HG02623 (cell line): ENCODE measurements at regions not wholly inside any gene's neighbourhood (a gene's known extent, or its start where the extent isn't known, plus 50 kb on each side); places are given as distances from the start of the nearest gene placed in this dataset.

Experiments
- ATAC-seq: cut with Tn5 transposase; IDR thresholded peaks from one replicate; pipeline ENCODE4 v1.9.1; 2021; ENCODE audit warnings: moderate library complexity; ENCODE audit not compliant: unreplicated experiment

DNA sequence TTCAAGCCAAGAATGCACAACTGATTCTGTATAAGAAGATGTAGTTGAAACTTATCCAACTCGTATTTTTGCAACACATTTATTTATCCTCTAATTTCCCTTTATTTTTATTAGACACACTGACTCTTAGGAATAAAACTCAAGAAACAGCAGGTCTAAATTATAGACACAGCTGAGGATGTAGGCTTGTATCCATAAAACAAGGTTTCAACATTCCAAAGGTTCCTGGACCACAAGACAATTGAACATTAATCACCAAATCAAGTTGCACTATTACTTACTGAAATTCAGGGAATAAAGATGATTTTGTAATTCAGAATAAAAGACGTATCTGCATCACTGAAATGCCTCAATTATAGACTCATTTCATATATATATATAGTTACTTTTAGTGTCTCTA, 683.5 kb upstream of the GRIA3 start:
- no peak for ATAC-seq

DNA sequence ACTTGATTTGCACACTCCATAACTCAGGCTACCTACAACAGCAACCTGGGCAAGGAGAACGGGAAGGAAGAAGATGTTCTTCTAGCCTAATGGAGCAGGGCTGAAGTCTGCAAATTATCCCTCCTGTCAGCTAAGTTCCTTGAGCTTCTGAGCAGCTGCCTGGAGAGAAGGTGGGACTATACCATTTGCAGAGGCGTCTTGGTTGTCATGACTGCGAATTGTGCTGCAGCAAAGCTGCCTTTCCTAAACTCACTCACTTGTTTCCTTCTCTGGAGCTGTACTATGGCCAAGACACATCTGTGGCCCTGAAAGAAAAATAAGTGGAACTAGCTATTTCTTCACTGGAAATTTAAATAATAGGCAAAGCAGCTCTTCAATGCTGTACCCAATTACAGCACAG, 682.4 kb upstream of the GRIA3 start:
- no peak for ATAC-seq

DNA sequence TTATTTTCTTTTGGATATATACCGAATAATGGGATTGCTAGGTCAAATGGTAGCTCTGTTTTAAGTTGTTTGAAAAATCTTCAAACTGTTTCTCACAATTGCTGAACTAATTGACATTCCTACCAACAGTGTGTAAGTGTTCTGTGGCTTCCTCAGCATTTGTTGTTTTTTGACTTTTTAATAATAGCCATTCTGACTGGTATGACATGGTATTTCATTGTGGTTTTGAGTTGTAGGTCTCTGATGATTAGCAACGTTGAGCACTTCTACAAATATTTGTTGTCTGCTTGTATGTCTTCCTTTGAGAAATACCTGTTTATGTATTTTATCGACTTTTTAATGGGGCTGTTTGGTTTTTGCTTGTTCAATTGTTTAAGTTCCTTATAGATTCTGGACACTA, 680.1 kb upstream of the GRIA3 start:
- ATAC-seq = no peak

DNA sequence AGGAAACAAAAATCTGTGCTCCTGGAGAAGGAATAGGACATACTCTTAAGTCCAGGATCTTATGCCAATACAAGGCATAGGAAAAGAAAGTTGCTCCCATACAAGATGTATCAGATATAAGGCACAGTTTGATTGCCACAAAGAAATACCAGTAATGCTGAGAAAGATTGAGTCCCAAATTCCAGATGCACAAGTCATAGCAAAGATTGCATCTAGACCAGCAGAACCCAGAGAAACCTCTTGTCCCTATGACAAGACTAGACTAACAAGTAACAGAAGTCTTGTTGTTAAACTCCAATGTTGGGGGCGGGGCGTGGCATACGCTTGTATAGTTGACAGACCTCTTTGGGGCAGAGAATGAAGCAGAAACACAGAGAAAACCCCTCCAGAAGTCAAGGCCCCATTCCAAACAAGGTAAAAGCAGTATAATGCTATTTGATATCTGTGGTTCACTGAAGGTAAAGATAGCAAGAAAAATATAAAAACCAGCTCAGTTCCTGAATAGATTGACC, 671.5 kb upstream of the GRIA3 start:
- ATAC-seq = no peak

DNA sequence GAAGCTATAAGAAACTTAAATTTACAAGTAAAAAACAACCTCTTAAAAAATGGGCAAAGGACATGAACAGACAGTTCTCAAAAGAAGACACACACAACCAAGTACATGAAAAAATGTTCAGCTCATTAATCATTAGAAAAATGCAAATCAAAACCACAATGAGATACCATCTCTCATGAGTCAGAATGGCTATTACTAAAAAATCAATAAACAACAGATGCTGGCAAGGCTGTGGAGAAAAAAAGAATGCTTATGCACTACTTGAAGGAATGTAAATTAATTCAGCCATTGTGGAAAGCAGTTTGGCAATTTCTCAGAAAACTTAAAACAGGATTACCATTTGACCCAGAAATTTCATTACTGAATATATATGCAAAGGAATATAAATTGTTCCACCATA, 666.3 kb upstream of the GRIA3 start:
- ATAC-seq = no peak

DNA sequence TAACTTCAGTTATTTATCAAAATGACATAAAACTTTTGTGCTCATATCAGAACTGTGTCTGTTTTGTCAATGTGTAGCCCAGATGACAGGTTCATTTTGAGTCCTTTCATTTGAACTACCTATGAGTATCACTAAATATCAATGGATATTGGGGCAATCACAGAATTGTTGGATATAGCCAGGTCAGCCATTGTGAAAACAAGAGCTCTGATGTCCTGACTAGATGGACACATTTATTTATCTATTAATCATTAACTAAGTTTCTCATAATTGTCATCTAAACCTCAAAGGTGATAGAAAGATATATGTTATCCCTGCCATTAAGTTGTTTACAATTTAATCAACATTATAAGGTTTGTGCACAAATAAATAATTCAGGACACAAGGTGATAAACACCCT, 638.3 kb upstream of the GRIA3 start:
- ATAC-seq = no peak

DNA sequence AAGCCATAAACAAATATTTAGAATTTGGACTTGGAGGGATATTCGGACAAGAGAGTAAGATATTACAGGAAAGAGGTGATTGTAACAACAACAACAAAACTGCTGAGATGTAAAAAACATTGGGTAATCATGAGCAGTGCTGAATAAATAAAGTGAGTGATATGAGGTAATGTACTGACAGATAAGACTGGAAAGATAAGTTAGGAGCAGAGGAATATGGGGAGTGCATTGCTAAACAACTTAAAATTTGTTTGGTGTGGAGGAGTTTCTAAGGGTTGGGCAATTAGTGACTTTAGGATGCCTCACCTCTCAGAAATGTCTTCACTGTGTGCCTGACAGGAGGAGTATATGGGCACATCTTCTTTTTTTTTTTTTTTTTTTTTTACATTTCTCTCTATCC, 637.8 kb upstream of the GRIA3 start:
- no peak for ATAC-seq

DNA sequence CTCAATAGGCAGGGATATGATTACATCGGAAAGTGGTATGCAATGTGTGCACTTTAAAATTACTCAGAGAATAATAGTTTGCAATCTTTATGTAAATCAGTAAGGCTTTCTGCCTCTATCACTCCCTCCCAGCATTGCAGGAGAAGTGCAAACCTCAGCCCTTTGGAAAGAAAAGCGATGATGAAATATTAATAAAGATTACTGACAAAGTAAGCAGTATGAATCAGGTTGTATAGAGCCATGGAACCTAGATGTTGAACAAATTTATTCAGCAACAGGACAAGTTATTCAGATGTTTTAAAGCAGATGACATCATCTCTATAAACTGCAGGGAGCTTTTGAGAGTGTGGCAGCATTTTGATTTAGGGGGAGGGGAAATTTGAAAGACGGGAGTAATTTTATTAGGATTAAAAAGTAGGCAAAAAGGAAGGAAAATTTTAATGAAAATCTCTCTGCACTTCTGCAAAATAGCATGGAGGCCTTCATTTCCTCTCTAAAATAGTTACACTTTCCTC, 631.7 kb upstream of the GRIA3 start:
- ATAC-seq = no peak

DNA sequence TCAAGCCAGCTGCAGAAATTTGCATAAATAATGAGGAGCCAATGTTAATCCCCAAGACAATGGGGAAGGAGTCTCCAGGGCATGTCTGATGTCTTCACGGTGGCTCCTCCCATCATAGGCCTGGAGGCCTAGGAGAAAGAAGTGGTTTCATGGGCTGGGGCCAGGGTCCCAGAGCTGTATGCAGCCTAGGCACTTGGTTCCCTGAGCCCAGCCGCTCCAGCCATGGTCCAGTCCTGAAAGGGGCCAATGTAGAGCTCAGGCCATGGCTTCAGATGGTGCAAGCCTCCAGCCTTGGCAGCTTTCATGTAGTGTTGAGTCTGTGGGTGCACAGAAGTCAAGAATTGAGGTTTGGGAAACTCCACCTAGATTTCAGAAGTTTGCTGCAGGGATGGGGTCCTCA, 628.2 kb upstream of the GRIA3 start:
- no peak for ATAC-seq

DNA sequence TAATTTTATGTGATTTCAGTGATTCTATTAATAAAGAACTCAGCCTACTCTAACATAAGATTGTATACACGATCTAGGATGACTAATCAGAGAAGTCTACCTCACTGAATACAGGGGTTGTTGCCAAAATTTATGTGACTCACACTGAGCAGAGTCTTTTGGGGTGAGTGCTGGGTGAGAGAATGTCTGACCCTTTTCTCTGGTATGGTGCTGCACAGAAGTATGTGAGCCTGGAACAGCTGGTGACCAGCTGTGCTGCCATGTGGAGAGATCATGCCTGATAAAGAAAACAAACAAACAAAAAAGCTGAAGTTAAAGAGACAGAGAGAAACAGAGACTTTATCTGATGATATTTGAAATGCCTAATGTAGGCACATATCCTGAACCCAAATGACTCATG, 618.1 kb upstream of the GRIA3 start:
- ATAC-seq = no peak

DNA sequence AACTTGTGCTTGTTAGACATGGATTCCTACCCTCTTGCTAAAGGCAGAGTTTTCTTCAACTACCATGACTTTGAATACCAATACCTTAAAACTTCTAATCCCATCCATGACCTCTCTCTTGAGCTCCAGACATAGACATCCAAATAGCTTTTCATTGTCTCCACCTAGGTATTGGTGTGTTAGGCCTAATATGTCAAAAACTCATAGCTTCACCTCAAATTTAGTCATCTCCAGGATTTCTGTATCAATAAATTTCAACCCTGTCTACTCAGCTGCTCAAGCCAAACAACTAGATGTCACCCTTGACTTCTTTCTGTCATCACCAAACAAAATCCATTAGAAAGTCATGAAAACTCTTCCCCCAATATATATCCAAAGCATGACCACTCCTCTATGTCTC, 617.7 kb upstream of the GRIA3 start:
- no peak for ATAC-seq

DNA sequence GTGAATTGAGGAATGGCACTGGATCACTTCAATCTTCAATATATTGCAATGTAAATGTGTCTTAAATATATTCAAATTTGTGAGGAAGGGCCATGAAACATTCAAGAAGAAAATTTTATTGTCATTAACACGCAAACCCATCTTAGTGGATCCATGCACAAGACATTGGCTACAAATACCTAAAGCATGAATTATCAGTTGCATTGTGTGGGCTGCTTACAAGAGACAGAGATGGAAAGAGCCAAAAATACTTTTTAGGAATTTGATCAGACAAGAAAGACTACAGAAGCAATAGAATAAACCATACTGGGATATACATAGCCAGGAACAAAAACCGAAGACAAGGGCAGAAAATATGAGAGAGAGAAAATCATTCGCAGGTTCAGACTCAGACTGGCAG, 616.2 kb upstream of the GRIA3 start:
- ATAC-seq = no peak

DNA sequence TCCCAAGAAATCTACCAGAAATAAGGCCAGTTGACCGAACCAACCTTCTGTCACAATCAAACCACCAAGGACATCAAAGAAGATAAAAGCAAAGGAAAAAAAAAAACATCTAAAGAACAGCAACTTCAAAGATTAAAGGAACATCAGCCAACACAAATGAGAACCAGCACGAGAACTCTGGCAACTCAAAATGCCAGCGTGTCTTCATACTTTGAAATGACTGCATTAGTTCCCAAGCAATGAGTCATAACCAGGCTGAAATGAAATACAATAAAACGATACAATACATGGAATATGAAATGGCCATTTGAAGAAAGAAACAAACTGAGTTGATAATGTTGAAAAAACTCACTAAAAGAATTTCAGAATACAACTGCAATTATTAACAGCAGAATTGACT, 611.6 kb upstream of the GRIA3 start:
- no peak for ATAC-seq

DNA sequence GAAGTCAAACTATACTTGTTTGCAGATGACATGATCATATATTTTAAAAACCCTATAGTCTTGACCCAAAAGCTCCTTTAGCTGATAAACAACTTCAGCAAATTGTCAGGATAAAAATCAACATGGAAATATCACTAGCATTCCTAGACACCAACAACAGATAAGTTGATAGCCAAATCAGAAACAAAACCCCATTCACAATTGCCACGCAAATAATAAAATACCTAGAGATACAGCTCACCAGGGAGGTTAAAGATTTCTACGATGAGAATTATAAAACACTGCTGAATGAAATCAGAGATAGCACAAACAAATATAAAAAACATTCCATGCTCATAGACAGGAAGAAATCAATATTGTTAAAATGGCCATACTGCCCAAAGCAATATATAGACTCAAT, 605.0 kb upstream of the GRIA3 start:
- ATAC-seq = no peak

DNA sequence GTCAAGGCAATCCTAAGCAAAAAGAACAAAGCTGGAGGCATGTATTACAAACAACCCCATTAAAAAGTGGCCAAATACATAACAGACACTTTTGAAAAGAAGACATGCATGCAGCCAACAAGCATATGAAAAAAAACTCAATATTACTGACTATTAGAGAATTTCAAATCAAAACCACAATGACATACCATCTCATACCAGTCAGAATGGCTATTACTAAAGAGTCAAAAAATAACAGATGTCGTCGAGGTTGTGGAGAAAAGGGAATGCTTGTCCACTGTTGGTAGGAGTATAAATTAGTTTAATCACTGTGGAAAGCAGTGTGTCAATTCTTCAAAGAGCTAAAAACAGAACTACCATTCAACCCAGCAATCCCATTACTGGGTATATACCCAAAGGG, 604.6 kb upstream of the GRIA3 start:
- no peak for ATAC-seq

DNA sequence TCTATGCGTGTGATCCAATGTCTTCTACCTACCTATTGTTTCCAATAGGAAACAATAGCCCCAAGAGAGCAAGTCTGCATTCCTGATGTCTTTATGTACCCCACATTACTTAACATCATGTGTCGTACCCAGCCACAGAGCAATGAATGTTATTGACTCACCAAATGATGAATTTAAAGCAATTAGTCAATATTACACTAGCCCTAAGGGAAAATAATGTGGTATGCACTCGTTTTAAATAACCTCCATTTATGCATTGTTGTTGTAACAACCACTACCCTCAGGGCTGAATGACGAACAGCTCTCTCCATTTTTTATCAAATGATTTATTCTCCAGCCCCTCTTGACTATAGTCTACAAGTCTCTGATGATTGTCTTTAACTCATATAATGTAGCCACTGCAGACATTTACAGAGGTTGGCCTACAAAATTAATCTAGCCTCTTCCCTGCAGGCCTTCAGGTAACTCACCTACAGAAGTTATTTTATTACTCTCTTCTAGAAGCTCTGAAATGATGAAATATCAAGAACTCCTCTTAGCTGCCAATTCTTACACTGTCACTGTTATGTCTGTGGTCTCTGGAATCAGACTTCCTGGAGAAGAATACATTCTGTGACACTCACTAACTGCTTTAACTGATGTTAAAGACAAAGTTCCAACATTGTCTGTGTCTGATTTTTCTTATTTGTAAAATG, 601.7 kb upstream of the GRIA3 start:
- ATAC-seq = no peak

DNA sequence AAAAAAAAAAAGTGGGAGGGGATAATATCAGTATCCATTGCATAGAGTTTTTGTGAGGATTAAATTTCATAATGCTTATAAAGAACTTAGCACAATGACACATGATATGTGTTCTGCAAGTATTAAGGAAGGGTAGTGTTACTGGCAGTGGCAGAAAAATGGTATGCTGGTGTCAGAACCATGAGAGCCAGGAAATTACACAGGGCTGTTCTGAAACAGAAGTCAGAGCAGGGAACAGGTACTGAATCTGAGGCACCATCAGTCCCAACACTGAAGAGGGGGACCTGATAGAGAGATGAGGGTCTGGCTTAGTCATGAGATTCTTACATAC, 601.1 kb upstream of the GRIA3 start:
- ATAC-seq = no peak

DNA sequence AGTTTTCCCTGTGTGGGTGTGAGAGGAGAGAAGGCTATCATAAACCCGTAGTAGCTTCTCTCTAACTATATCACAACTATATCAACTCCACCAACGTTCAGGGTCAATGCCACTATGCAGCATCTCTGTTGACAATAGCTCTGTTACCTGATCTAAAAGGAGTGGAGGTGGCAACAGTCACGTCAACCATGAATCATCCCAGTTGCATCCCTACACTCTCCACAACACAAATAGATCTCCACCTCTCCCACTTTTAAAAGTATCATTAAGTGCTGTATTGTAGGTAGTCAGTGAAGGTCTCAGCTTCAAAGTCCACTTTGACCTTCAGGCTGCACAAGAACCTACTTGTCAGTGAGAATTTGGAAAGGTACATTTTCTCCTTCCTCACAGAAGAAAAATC, 600.5 kb upstream of the GRIA3 start:
- no peak for ATAC-seq

DNA sequence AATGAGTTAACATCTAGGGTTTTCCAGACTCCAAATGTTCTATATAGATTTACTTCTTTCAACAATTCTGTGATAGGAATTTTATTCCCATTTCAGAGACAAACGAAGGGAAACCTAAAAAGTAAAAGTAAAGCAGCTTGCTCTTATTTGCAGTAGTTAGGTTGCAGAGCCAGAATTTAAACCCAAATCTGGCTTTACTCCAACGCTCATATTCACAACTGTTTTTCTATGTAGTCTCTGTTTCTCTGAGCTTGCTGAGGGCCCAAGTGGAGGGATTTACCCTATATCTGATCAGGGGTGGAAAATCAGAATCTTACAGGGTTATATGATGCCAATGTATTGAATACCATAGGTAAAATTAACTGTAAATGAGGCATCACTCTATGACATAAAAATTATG, 599.1 kb upstream of the GRIA3 start:
- no peak for ATAC-seq

DNA sequence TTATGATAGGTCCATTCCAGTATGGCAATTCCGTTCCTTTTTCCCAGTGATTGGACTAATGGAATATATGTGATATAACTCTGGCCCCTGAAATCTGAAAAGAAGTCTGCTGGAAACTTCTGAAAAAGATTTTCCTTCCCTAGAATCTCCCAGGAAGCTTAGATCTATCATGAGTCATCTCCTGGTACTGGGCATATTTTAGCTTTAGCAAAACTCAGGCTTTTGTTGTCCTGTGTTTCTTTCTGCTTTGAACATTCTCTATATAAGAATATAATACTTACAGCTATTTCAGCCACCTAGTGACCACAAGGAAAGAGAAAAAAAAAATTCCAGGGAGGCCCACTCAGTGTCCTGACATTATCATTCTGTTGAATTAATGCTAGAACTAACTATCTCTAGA, 597.2 kb upstream of the GRIA3 start:
- ATAC-seq = no peak

DNA sequence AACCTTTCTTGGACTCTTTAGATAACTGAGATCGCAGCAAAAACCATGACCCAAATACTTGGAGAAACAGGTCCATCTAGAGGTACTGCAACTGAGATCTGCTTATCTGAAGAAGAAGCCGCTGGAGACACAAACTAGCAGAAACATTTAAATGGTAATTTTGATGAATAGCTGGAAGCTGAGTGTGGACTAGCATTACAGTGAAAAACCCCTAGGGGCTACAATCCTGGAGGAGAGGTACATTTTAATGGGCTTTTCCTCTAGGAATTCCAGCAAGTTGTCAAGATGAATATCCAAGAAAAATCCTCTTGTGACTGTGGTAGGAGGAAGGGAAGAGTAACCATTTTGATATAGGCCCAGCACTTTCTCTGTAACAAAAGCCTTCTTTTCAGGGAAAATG, 592.5 kb upstream of the GRIA3 start:
- ATAC-seq = no peak

DNA sequence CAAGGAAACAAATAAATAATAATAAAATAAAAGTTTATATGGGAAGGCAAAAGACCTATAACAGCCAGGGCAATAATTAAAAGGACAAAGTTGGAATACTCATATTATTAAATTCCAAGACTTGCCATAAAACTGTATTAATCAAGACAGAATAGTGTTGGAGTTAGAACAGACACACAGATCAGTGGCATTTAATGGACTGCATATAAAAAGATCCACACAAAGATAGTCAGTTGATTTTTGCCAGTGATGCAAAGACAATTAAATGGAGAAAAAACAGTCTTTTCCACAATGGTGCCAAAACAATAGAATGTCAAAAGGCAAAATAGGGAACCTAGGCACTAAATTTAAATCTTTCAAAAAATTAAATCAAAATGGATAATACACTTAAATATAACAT, 587.1 kb upstream of the GRIA3 start:
- no peak for ATAC-seq

DNA sequence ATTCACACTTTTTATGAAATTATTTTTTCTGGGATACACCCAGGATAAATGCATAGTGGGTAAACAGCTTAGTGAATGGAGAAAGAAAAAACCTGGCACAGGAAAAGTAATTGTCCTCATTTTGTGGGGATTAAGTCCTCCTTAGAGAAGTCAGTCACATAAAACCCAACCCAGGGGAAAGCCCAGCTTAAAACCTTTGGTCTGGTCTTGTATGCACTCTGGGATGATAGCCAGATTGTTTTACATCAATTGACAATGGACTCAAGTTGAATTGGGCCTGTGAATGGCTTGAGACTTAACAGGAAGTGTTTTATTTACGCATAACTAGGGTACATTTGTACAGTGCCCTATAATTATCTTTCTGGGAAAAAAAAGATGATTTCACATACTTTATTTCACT, 561.3 kb upstream of the GRIA3 start:
- ATAC-seq = no peak
